PC-3 (cell line): ENCODE measurements at regions not wholly inside any gene's neighbourhood (a gene's known extent, or its start where the extent isn't known, plus 50 kb on each side); places are given as distances from the start of the nearest gene placed in this dataset.
"Not testable (repeated sequence)": the region's sequence is repeated elsewhere in the genome, so short reads cannot be mapped to it uniquely, and the experiment has no call there.

ENCODE experiments used
- EZH2 ChIP-seq: fragments of 300-600 bp; sonication (generic); IDR thresholded peaks from one replicate; pipeline ENCODE4 v1.6.1; 2017; ENCODE audit warnings: antibody characterized with exemption, mild to moderate bottlenecking, low read length; ENCODE audit not compliant: unreplicated experiment
- TF ChIP-seq, protein P1 (sequence below): fragments of 300-600 bp; sonication (generic); conservative IDR thresholded peaks from 2 replicates; pipeline ENCODE4 v1.5.1; 2017; ENCODE audit warnings: antibody characterized with exemption, low read depth, mild to moderate bottlenecking, low read length

DNA sequence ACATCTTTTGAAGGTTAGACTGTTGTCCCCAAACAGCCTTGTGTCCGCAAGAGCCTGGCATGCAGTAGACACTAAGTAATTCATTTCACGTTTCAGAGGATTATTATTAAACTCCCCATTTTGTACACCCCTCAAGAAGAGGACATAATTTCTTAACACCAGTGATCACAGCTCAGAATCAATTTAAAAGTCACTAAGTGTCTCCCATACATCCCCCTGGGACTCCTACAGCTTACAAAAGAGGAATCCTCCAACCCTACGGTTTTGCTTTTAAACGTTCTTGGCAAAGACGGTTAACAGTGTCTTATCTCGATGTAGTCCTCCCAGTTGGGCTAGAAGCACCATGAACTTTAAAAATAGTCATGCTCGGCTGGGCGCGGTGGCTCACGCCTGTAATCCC, 81.2 kb upstream of the PDPR start:
- TF ChIP-seq, protein P1, sequence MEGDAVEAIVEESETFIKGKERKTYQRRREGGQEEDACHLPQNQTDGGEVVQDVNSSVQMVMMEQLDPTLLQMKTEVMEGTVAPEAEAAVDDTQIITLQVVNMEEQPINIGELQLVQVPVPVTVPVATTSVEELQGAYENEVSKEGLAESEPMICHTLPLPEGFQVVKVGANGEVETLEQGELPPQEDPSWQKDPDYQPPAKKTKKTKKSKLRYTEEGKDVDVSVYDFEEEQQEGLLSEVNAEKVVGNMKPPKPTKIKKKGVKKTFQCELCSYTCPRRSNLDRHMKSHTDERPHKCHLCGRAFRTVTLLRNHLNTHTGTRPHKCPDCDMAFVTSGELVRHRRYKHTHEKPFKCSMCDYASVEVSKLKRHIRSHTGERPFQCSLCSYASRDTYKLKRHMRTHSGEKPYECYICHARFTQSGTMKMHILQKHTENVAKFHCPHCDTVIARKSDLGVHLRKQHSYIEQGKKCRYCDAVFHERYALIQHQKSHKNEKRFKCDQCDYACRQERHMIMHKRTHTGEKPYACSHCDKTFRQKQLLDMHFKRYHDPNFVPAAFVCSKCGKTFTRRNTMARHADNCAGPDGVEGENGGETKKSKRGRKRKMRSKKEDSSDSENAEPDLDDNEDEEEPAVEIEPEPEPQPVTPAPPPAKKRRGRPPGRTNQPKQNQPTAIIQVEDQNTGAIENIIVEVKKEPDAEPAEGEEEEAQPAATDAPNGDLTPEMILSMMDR: not testable (repeated sequence)
- TF ChIP-seq EZH2: not testable (repeated sequence)
